Stimulated activated CD8-positive, alpha-beta memory T cell treated with anti-CD3 and anti-CD28 coated beads, Interleukin-12 subunit alpha, Interleukin-12 subunit beta, amount 100 ng/mL, for 24 hours (primary cell): ENCODE measurements at regions not wholly inside any gene's neighbourhood (a gene's known extent, or its start where the extent isn't known, plus 50 kb on each side); places are given as distances from the start of the nearest gene placed in this dataset.

Experiments
- DNase-seq: peaks from one replicate; pipeline ENCODE4 v3.0.0-alpha.2; 2020; ENCODE audit errors: extremely low read depth

- no peak for DNase-seq
These were observed 74.6 kb upstream of the HDAC4 start for GRCh38 chr2:239475161-239476028.

GRCh38 chr2:239473211-239473805 lies 72.5 kb upstream of the HDAC4 start:
- no peak for DNase-seq

- DNase-seq, result no peak
These were observed 71.5 kb upstream of the HDAC4 start for GRCh38 chr2:239472235-239472775.

GRCh38 chr2:239471011-239471792 lies 70.4 kb upstream of the HDAC4 start:
- no peak for DNase-seq

GRCh38 chr2:239470151-239470900 lies 69.5 kb upstream of the HDAC4 start:
- DNase-seq, result no peak

- DNase-seq, result no peak
These were observed 68.5 kb upstream of the HDAC4 start for GRCh38 chr2:239469106-239469960.

GRCh38 chr2:239468491-239469105 lies 67.8 kb upstream of the HDAC4 start:
- no peak for DNase-seq

GRCh38 chr2:239467956-239468490 lies 67.2 kb upstream of the HDAC4 start:
- no peak for DNase-seq

- no peak for DNase-seq
These were observed 66.6 kb upstream of the HDAC4 start for GRCh38 chr2:239467281-239467955.

- no peak for DNase-seq
These were observed 66.0 kb upstream of the HDAC4 start for GRCh38 chr2:239466755-239467271.

GRCh38 chr2:239466061-239466754 lies 65.4 kb upstream of the HDAC4 start:
- DNase-seq, result no peak

GRCh38 chr2:239465017-239466001 lies 64.5 kb upstream of the HDAC4 start:
- DNase-seq, result no peak

- no peak for DNase-seq
These were observed 63.6 kb upstream of the HDAC4 start for GRCh38 chr2:239464166-239465016.

- DNase-seq, result no peak
These were observed 62.8 kb upstream of the HDAC4 start for GRCh38 chr2:239463541-239464165.

GRCh38 chr2:239462671-239463506 lies 62.1 kb upstream of the HDAC4 start:
- DNase-seq, result no peak
